ENCODE measurements at regions not wholly inside any gene's neighbourhood (a gene's known extent, or its start where the extent isn't known, plus 50 kb on each side); places are given as distances from the start of the nearest gene placed in this dataset.

DNA sequence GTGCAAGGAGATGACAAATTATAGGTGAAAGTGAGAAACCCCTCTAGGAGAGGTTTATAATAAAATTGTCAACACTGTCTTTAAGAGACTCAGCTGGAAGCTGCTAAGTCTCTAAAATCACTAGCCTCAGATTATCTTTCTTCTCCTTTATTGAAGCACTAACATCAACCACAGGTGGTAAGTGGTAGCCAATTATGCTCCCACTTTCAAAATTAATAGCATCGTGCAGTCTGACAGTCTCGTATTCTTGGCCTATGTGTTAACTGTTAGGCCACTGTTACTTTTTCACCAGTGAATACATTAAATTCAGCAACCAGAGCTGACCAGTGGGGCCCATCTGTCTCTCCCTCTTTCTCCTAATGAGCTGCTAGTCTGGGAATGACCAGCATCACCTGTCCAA lies 674.1 kb downstream of the RAPGEF2 start:
- Histone ChIP-seq H3K36me3 (ENCODE audit: control insufficient read depth, insufficient read depth, low read length) (no peaks in the 10 kb centered on the region), H3K27ac (ENCODE audit: low read length) (no peak overlapping the region), H3K9me3 (ENCODE audit: control insufficient read depth, insufficient read depth, low read depth, low read length) (no peaks in the 10 kb centered on the region), H3K4me1 (ENCODE audit: control insufficient read depth, insufficient read depth, low read length) (no peaks in the 10 kb centered on the region), H3K4me3 (ENCODE audit: low read depth in 2 of 2, low read length in 2 of 2) (no peak overlapping the region), H3K27me3 (ENCODE audit: control insufficient read depth, insufficient read depth, low read length) (no peaks in the 10 kb centered on the region)
- no peak for ATAC-seq
- BruUV-seq (replicated peaks), result no TSS peak
- TF ChIP-seq SIN3A (IDR thresholded peaks at IDR 0.05; ENCODE audit: borderline replicate concordance, insufficient read depth, low read depth, low read length) (no peak), POLR2AphosphoS5 (IDR thresholded peaks at IDR 0.05; ENCODE audit: low read depth, low read length) (no peak), TCF7L2 (IDR thresholded peaks at IDR 0.05; ENCODE audit: low read depth, low read length) (no peak)
- TF ChIP-seq, protein P1, sequence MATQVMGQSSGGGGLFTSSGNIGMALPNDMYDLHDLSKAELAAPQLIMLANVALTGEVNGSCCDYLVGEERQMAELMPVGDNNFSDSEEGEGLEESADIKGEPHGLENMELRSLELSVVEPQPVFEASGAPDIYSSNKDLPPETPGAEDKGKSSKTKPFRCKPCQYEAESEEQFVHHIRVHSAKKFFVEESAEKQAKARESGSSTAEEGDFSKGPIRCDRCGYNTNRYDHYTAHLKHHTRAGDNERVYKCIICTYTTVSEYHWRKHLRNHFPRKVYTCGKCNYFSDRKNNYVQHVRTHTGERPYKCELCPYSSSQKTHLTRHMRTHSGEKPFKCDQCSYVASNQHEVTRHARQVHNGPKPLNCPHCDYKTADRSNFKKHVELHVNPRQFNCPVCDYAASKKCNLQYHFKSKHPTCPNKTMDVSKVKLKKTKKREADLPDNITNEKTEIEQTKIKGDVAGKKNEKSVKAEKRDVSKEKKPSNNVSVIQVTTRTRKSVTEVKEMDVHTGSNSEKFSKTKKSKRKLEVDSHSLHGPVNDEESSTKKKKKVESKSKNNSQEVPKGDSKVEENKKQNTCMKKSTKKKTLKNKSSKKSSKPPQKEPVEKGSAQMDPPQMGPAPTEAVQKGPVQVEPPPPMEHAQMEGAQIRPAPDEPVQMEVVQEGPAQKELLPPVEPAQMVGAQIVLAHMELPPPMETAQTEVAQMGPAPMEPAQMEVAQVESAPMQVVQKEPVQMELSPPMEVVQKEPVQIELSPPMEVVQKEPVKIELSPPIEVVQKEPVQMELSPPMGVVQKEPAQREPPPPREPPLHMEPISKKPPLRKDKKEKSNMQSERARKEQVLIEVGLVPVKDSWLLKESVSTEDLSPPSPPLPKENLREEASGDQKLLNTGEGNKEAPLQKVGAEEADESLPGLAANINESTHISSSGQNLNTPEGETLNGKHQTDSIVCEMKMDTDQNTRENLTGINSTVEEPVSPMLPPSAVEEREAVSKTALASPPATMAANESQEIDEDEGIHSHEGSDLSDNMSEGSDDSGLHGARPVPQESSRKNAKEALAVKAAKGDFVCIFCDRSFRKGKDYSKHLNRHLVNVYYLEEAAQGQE (IDR thresholded peaks at IDR 0.05; ENCODE audit: insufficient read depth in 1 of 2, low read depth in 2 of 2, low read length in 1 of 2), result no peak
- TF ChIP-seq, protein P2, sequence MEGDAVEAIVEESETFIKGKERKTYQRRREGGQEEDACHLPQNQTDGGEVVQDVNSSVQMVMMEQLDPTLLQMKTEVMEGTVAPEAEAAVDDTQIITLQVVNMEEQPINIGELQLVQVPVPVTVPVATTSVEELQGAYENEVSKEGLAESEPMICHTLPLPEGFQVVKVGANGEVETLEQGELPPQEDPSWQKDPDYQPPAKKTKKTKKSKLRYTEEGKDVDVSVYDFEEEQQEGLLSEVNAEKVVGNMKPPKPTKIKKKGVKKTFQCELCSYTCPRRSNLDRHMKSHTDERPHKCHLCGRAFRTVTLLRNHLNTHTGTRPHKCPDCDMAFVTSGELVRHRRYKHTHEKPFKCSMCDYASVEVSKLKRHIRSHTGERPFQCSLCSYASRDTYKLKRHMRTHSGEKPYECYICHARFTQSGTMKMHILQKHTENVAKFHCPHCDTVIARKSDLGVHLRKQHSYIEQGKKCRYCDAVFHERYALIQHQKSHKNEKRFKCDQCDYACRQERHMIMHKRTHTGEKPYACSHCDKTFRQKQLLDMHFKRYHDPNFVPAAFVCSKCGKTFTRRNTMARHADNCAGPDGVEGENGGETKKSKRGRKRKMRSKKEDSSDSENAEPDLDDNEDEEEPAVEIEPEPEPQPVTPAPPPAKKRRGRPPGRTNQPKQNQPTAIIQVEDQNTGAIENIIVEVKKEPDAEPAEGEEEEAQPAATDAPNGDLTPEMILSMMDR (IDR thresholded peaks at IDR 0.05), result no peak
- DNase-seq (ENCODE audit: low read depth, low spot score), result no peak
- intact Hi-C loops (cut with micrococcal nuclease; ENCODE audit: unreplicated experiment), result no loop called here
- ChIA-PET CTCF (no interaction called here), POLR2A (no interaction called here)
- in situ Hi-C loops (cut with HindIII; ENCODE audit: low pct_unique_long_range_greater_than_20kb, low sequenced_read_pairs), result no loop called here

DNA sequence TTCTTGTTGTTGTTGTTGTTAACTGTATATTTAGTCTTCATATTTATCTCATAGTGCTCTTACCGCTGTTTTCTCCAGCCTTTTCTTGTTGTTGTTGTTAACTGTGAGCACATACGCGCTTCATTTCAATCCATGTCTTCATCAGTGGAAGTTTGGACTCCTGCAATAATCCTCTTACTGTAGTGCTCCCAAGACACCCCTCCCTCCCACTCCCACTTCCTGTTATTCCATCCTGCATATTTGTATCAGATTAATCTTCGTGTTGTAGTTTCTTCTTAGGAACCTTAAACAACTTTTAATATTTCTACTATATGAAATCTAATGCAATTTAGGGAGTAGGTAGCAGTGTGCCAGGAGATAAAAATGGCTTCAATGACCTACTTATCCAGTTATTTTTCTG lies 674.8 kb downstream of the RAPGEF2 start:
- DNase-seq (ENCODE audit: low read depth, low spot score), result no peak
- POLR2A ChIA-PET, result no interaction called here
- no peaks in the 10 kb centered on the region for H3K27me3 ChIP-seq (ENCODE audit: control insufficient read depth, insufficient read depth, low read length)
- CTCF ChIA-PET, result no interaction called here
- intact Hi-C loops (cut with micrococcal nuclease; ENCODE audit: unreplicated experiment), result no loop called here
- no peak for TF ChIP-seq SIN3A (IDR thresholded peaks at IDR 0.05; ENCODE audit: borderline replicate concordance, insufficient read depth, low read depth, low read length)
- TF ChIP-seq, protein P2 (IDR thresholded peaks at IDR 0.05), result no peak
- TF ChIP-seq, protein P1 (IDR thresholded peaks at IDR 0.05; ENCODE audit: insufficient read depth in 1 of 2, low read depth in 2 of 2, low read length in 1 of 2), result no peak
- no peaks in the 10 kb centered on the region for H3K36me3 ChIP-seq (ENCODE audit: control insufficient read depth, insufficient read depth, low read length)
- H3K27ac ChIP-seq (ENCODE audit: low read length), result no peak overlapping the region
- ATAC-seq, result no peak
- H3K4me3 ChIP-seq (ENCODE audit: low read depth in 2 of 2, low read length in 2 of 2), result no peak overlapping the region
- no peaks in the 10 kb centered on the region for H3K9me3 ChIP-seq (ENCODE audit: control insufficient read depth, insufficient read depth, low read depth, low read length)
- in situ Hi-C loops (cut with HindIII; ENCODE audit: low pct_unique_long_range_greater_than_20kb, low sequenced_read_pairs), result no loop called here
- BruUV-seq (replicated peaks), result no TSS peak
- H3K4me1 ChIP-seq (ENCODE audit: control insufficient read depth, insufficient read depth, low read length), result no peaks in the 10 kb centered on the region

Measured in Panc1 (cell line).